Heart right ventricle (tissue), 16 donors: ENCODE measurements at regions not wholly inside any gene's neighbourhood (a gene's known extent, or its start where the extent isn't known, plus 50 kb on each side); places are given as distances from the start of the nearest gene placed in this dataset.

Source experiments
- ATAC-seq, 8 donors: fragments of 200-7000 bp; cut with Tn5 transposase; one replicate each; pipeline ENCODE4 v1.9.1; 2020; ENCODE audit warnings: mild to moderate bottlenecking in 8 of 8, moderate library complexity in 8 of 8, moderate number of reproducible peaks in 1 of 8
- DNase-seq, 2 donors: peaks; one replicate each; pipeline ENCODE4 v3.0.0-alpha.2; 2020
- H3K27ac ChIP-seq, 10 donors: fragments of 200-600 bp; sonication (generic) in 2 of 10; one replicate each; pipeline versions ENCODE4 v1.5.0 to v1.8.0; 2020 to 2022; ENCODE audit warnings: mild to moderate bottlenecking in 3 of 10
- H3K27me3 ChIP-seq, 7 donors: fragments of 200-600 bp; one replicate each; pipeline ENCODE4 v1.8.0; 2021 to 2022; ENCODE audit warnings: mild to moderate bottlenecking in 2 of 7
- H3K36me3 ChIP-seq, 9 donors: fragments of 200-600 bp; sonication (generic) in 1 of 9; one replicate each; pipeline versions ENCODE4 v1.5.0 to v1.8.0; 2020 to 2022; ENCODE audit warnings: mild to moderate bottlenecking in 2 of 9
- H3K4me1 ChIP-seq, 9 donors: fragments of 200-600 bp; sonication (generic) in 1 of 9; one replicate each; pipeline versions ENCODE4 v1.5.0 to v1.8.0; 2020 to 2022; ENCODE audit warnings: mild to moderate bottlenecking in 4 of 9
- H3K4me3 ChIP-seq, 10 donors: fragments of 200-600 bp; sonication (generic) in 2 of 10; one replicate each; pipeline versions ENCODE4 v1.5.0 to v1.8.0; 2020 to 2022; ENCODE audit warnings: mild to moderate bottlenecking in 7 of 10, moderate library complexity in 2 of 10
- H3K9me3 ChIP-seq, 11 donors: fragments of 200-600 bp in 10 of 11; sonication (generic) in 2 of 11; one replicate each; pipeline versions ENCODE4 v1.5.0 to v1.8.0; 2013 to 2022; ENCODE audit warnings: mild to moderate bottlenecking in 2 of 11, control low read depth in 1 of 11, moderate library complexity in 1 of 11
- CTCF ChIP-seq, 9 donors: fragments of 200-600 bp; sonication (generic) in 2 of 9; IDR thresholded peaks; one replicate each; pipeline versions ENCODE4 v1.5.0 to v1.8.0; 2021 to 2022; ENCODE audit warnings: antibody characterized with exemption in 9 of 9, mild to moderate bottlenecking in 5 of 9, moderate library complexity in 1 of 9
- WGBS, 2 donors: extraction: QIAGEN DNeasy Blood & Tissue Kit; methylation state at CpG; one replicate each; pipeline ENCODE4 v1.1.7; 2013; ENCODE audit warnings: inconsistent platforms in 1 of 2; 5-methylcytosine and 5-hydroxymethylcytosine counted together
- intact Hi-C, 10 donors: fragments of 100-400 bp; cut with DNase I; formaldehyde crosslinking; loops; one replicate each; pipeline versions ENCODE4 v1.11.1 to v1.14.2; 2022
- donor health status: Arrhythmogenic right ventricular cardiomyopathy.
- donor health status: ischemic (EF 13 %, LVEDD 7.1; RV severe dilation, severe dysfunction).
- donor health status: healthy with polysubstance abuse.
- donor health status: DM: no; HTN: yes; CAD: no.
- donor health status: DM: no; HTN: no; CAD: no.
- donor health status: ischemic (EF 25% LVEDD 6.9; RV normal size, moderate dysfunction).
- donor health status: ischemic (EF 25% LVEDD 5.7; RV mildly dilated, moderate dysfunction).
- donor health status: healthy.
- donor health status: DM: yes; HTN: yes; CAD: no.
- donor health status: Ischemic cardiomyopathy.
- donor health status: ischemic (EF 35%, LVEDD 5.7; RV mildly dilated, moderate dysfunction).
- donor health status: nonischemic (EF 11% LVEDD 7.7; RV severe dilation, severe dysfunction).
- donor health status: DM: yes; HTN: yes; CAD: no.
- donor health status: PGD.
- donor health status: ischemic (EF 29% LVEDD 5.4; RV normal size, mild dysfunction).
- donor health status: nonischemic (EF 23%, LVEDD 6.1; RV moderate dilation, normal function).

GRCh38 chr2:142574388-142574787, 303.1 kb upstream of the KYNU start:
- ATAC-seq = no peak
- no peaks in the 10 kb centered on the region for H3K4me1 ChIP-seq
- intact Hi-C loops = no loop called here

DNA sequence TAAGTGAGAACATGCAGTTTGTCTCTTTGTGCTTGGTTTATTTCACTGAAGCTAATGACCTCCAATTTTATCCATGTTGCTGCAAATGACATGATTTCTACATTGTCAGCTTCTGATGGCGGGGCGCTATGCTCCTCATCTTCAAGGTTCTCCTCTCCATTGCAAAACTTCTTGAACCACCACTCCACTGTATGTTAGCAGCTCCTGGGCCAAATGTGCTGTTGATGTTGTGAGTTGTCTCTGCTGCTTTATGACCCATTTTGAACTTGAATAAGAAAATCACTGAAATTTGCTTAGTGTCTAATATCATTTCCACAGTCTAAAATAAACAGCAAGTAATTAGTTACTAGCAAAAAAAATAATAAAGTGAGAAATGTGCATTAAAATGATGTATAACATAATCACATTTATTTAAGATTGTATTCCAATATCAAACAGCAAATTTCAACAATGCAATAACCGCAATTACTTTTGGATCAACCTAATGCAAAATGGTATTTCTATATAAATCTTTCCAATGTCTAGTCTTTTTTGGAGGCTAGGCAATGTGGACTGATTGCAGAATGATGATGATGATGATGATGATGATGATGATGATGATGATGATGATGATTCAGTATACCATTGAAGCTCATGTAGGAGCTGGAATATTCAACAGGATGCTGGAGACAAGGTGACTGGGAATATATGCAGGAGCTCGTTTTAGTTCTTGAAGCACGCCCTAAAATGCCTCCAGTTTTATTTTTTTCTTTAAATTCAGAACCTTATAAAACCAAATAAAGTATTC, 304.9 kb upstream of the KYNU start:
- no peak for TF ChIP-seq CTCF (IDR thresholded peaks at IDR 0.05)
- H3K4me1 ChIP-seq = no peaks in the 10 kb centered on the region
- WGBS, 2 donors = 83 to 87% methylated on average over 5 of the region's 5 CpGs
- H3K4me3 ChIP-seq = no peak overlapping the region
- intact Hi-C loops = no loop called here
- peaks cover 0 to 4% (median 0%) of the 10 kb centered on the region in 11 donors for H3K9me3 ChIP-seq
- H3K27ac ChIP-seq = no peak overlapping the region
- H3K36me3 ChIP-seq = no peaks in the 10 kb centered on the region
- DNase-seq (no peak), ATAC-seq (no peak)
- H3K27me3 ChIP-seq = no peaks in the 10 kb centered on the region

More at GRCh38 chr2:142574388-142574787, 303.1 kb upstream of the KYNU start:
- Histone ChIP-seq H3K27ac (no peak overlapping the region), H3K4me3 (no peak overlapping the region), H3K27me3 (no peaks in the 10 kb centered on the region), H3K9me3 (peaks cover 0 to 4% (median 0%) of the 10 kb centered on the region in 11 donors), H3K36me3 (no peaks in the 10 kb centered on the region)
- no peak for TF ChIP-seq CTCF (IDR thresholded peaks at IDR 0.05)
- DNase-seq = no peak

- Histone ChIP-seq H3K4me1 (no peaks in the 10 kb centered on the region), H3K9me3 (peaks cover 0 to 4% (median 0%) of the 10 kb centered on the region in 11 donors), H3K27ac (no peak overlapping the region), H3K27me3 (no peaks in the 10 kb centered on the region), H3K36me3 (no peaks in the 10 kb centered on the region), H3K4me3 (no peak overlapping the region)
- ATAC-seq (no peak), DNase-seq (no peak)
- no peak for TF ChIP-seq CTCF (IDR thresholded peaks at IDR 0.05)
- intact Hi-C loops = no loop called here
- WGBS, 2 donors = 51 to 68% methylated on average over 4 of the region's 4 CpGs
These were observed 305.5 kb upstream of the KYNU start for GRCh38 chr2:142571934-142572333.

GRCh38 chr2:142562900-142563299, 314.6 kb upstream of the KYNU start:
- Histone ChIP-seq H3K4me3 (no peak overlapping the region), H3K4me1 (no peaks in the 10 kb centered on the region), H3K27ac (no peak overlapping the region), H3K9me3 (no peaks in the 10 kb centered on the region), H3K27me3 (no peaks in the 10 kb centered on the region), H3K36me3 (no peaks in the 10 kb centered on the region)
- DNase-seq (no peak), ATAC-seq (no peak)
- no peak for TF ChIP-seq CTCF (IDR thresholded peaks at IDR 0.05)
- intact Hi-C loops = no loop called here
- WGBS, 2 donors = 83 to 89% methylated on average over 8 of the region's 8 CpGs
